Epidermal melanocyte (primary cell): ENCODE measurements at regions not wholly inside any gene's neighbourhood (a gene's known extent, or its start where the extent isn't known, plus 50 kb on each side); places are given as distances from the start of the nearest gene placed in this dataset.

Experiments
- DNase-seq: peaks from one replicate; pipeline ENCODE4 v3.0.0; 2011; ENCODE audit warnings: low spot score; ENCODE audit not compliant: insufficient read length

GRCh38 chr18:29104227-29104626 lies 927.3 kb upstream of the CDH2 start:
- DNase-seq = no peak

- no peak for DNase-seq
Observed at GRCh38 chr18:29096079-29096770, 919.3 kb upstream of the CDH2 start.

- no peak for DNase-seq
Observed at GRCh38 chr18:29087616-29088246, 910.8 kb upstream of the CDH2 start.

- DNase-seq = no peak
Observed at GRCh38 chr18:29084120-29084519, 907.2 kb upstream of the CDH2 start.

GRCh38 chr18:29083545-29083944 lies 906.6 kb upstream of the CDH2 start:
- no peak for DNase-seq

- no peak for DNase-seq
Observed at GRCh38 chr18:29080946-29081345, 904.0 kb upstream of the CDH2 start.

- DNase-seq = no peak
Observed at GRCh38 chr18:29078273-29078672, 901.3 kb upstream of the CDH2 start.

GRCh38 chr18:29077344-29077743 lies 900.4 kb upstream of the CDH2 start:
- DNase-seq = no peak

GRCh38 chr18:29076645-29077044 lies 899.7 kb upstream of the CDH2 start:
- DNase-seq = no peak

GRCh38 chr18:29074147-29074546 lies 897.2 kb upstream of the CDH2 start:
- DNase-seq = no peak

- DNase-seq = no peak
Observed at GRCh38 chr18:29071869-29072268, 894.9 kb upstream of the CDH2 start.

GRCh38 chr18:29063346-29063745 lies 886.4 kb upstream of the CDH2 start:
- no peak for DNase-seq

GRCh38 chr18:29062921-29063320 lies 886.0 kb upstream of the CDH2 start:
- DNase-seq = no peak

GRCh38 chr18:29060349-29060748 lies 883.4 kb upstream of the CDH2 start:
- DNase-seq = no peak

- no peak for DNase-seq
Observed at GRCh38 chr18:29057703-29058102, 880.8 kb upstream of the CDH2 start.

- no peak for DNase-seq
Observed at GRCh38 chr18:29056800-29057199, 879.9 kb upstream of the CDH2 start.

GRCh38 chr18:29041976-29042375 lies 865.0 kb upstream of the CDH2 start:
- DNase-seq = no peak

GRCh38 chr18:29034113-29034856 lies 857.4 kb upstream of the CDH2 start:
- no peak for DNase-seq

- DNase-seq = no peak
Observed at GRCh38 chr18:29028560-29028959, 851.6 kb upstream of the CDH2 start.

GRCh38 chr18:29018976-29019375 lies 842.0 kb upstream of the CDH2 start:
- DNase-seq = no peak

GRCh38 chr18:29012883-29013465 lies 836.0 kb upstream of the CDH2 start:
- no peak for DNase-seq

- no peak for DNase-seq
Observed at GRCh38 chr18:29012364-29012763, 835.4 kb upstream of the CDH2 start.
